GM21723 (cell line): ENCODE measurements at regions not wholly inside any gene's neighbourhood (a gene's known extent, or its start where the extent isn't known, plus 50 kb on each side); places are given as distances from the start of the nearest gene placed in this dataset.
"Not testable (repeated sequence)": the region's sequence is repeated elsewhere in the genome, so short reads cannot be mapped to it uniquely, and the experiment has no call there.

Experiments
- ATAC-seq: cut with Tn5 transposase; IDR thresholded peaks from one replicate; pipeline ENCODE4 v1.9.1; 2021; ENCODE audit warnings: mild to moderate bottlenecking, moderate library complexity; ENCODE audit not compliant: unreplicated experiment

DNA sequence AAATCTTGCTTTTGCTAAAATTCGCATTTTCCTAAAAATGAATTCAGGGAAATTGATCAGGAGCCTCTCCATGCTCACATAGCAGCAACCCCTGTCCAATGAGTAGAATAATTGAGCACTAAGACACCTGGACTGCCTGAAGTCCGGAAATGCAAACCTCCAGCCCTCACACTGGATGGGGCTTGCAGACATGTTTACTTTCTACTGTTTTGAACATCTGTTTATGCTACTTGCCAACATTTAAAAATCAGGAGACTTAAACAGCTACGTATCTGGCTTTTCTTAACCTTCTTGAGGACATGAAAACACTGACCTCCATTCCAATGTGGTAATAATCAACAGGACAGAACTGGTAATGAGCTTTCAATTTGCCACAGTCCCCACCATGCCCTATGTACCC lies 184.4 kb downstream of the SHOX2 start:
- ATAC-seq = no peak

DNA sequence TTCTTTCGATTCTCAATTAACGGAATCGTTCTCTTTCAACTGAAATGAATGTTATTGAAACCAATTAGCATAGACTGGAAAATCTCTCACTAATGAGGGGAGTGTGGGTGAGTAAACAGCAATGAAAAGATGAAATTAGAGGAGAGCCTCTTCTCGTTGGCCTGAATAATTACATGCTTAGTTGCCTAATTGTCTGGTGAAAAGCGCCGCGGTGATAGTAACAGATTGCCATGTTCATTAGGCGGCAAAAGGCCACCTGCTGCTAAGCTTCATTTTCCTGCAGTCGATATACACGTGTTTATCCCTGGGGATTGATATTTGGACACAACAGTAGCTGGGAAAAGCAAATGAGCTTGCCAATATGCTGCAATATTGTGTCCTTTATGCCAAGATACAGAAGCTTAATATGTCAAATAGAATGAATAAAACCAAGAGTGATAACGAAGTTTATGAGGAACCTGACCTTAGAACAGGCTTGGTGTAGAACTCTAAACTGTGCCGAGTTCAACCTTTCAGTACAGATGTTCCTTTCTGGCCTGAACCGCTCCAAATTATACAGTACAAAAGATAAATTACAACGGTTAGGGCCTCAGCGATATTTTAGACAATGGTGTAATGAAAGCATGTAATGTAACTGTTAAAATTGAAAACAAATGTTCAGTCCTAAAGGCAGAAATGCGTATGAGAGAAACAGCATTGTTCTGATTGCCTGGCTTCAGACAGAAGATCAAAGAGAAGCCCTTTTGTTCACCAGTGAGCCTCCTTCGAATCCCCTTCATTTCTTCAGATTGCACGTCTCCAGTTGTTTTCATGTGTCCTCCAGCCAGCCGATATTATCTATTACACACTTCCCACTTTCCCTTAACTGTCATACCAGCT lies 185.2 kb downstream of the SHOX2 start:
- no peak for ATAC-seq

DNA sequence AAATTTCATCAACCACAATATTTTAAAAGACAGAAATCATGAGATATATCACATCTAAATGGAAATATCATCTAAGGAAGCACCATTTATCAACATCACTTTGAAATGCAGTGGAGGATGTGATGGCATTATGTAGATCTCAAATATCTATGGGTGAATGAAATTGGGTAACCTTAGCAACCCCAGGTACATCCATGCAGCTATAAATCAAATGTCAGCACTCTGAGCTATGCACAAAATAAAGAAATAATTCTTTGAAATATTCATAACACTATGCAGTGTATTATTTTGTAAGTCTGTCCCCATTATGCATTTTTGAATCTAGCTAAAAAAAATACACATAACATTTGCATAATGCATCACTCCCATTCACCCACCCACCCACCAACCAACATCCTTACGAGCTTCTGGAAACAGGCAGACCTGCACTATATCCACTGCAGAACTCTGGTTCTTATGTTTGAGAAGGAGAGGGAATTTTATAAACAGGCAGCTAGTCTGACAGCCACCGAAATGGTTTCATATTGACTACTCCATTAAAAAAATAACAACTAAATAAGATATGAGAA lies 186.8 kb downstream of the SHOX2 start:
- ATAC-seq = no peak

DNA sequence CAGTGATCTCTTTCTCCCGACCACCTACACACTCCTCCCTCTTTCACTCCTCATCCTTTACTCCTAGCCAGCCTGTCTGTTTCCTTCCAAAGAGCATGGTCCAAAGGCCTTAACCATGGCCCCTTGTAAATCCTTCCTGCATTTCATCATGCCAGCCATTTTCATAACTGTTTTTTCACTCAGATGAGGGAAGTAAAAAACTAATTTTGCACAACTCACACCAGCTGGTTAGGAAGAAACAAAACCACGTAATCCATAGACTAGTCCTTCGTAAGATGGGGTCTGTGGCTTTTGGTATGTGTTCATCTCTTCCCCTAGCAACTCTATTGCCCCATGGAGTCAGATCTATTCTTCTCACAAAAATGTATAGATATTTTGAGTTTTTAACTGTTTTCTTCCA lies 187.8 kb downstream of the SHOX2 start:
- no peak for ATAC-seq

DNA sequence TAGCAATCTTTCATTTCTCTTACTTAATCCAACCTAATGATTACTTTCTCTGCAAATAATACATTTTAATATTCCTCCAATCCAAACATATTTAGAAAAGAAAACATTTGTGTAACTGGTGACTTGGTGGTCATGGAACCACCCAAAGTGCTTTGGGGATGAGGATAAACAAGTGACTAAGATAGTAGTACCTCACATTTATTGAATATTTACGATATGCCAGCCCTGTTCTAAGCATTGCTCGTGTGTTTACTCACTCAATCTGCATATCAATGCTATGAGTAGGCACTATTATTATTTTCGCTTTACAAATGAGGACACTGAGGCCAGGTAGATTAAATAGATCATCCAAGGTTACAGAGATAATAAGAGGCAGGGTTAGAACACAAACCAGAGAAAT lies 189.5 kb downstream of the SHOX2 start:
- no peak for ATAC-seq

DNA sequence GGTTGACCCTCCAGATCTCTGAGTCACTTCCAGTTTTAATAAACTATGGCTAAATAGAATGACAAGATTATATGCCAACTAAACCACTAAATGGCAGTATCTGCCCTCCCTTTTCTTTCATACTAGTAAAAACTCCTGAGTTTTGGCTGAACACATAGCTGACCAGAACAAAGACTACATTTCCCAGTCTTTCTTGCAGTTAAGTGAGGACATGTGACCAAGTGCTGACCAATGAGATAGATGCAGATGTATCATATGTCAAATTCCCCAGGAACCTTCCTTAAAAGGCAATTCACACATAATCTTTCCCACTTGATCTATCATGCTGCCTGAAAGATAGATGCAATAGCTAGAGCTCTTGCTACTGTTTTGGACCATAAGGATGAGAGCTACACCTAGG lies 191.3 kb downstream of the SHOX2 start:
- ATAC-seq = no peak

DNA sequence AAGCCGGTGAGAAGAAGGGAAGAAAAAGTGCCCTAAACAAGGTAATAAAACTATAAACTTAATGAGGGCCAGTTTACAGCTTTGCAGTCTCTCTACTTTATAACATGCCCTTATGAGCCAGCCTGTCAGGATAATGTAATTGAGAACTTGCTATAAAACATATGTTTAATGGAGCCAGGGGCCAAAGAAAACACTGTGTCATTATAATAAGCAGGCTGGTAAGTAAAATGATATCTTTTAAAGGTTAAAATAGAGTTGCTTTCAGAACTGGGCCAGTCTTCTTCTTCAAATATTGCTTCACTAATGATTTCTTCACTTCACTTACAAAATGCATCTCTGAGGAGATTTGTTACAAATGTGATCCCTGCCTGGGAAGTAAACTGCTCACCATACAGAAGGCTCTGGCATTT lies 192.5 kb downstream of the SHOX2 start:
- no peak for ATAC-seq

DNA sequence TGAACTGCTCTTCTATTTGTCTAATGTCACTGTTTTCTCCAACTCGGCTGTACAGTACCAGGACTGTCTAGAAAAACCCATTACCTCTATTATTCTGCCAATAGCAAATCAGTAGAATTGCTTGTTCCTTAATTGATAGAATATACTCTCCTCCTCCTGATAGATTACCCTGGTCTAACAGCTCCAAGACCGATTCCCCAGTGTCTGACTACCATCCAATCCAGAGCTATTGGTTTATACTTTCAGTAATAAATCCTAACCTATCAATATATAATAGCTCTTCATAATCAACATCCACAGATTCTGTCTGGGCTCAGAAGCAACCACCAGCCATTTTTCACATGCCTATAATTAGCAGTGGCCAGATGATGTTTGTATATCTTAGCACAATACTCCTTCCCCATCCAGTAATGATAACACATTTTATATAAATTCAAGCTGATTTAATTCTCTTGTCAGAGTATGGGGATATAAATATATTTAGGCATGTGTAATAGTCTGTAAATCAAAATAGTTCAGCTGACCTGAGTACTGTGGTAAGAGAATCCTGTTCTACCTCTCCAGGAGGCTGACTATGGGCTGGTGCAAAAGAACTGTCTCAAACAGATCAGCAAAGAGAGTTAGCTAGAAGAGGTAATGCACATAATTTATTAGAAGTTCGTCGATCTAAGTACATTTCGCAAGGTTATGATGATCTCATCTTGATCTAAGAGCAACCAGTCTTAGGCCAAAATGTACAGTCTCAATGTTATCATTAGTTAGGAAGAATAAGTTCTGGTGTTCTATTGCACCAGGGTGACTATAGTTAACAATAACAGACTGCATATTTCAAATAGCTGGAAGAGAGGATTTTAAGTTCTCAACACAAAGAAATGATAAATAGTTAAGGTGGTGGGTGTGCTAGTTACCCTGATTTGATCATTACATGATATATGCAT lies 193.4 kb downstream of the SHOX2 start:
- ATAC-seq = no peak

DNA sequence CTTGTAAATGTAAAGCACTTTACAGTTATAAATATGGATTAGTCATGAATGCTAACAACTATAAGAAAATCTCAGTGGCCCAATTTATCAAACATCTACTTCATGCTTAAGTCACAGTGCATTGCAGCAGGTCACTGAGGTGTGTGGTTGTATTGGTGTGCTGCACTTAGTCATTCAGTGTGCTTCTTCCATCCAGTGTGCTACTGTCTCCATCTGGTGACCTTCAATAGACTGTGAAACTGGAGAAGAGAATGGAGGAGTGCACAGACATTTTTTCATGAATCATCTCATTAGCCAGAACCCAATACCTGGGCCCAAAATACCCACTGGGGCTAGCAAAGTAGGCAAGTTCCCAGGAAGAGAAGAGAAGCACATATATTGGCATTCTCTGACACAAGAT lies 199.6 kb downstream of the SHOX2 start:
- ATAC-seq = no peak

DNA sequence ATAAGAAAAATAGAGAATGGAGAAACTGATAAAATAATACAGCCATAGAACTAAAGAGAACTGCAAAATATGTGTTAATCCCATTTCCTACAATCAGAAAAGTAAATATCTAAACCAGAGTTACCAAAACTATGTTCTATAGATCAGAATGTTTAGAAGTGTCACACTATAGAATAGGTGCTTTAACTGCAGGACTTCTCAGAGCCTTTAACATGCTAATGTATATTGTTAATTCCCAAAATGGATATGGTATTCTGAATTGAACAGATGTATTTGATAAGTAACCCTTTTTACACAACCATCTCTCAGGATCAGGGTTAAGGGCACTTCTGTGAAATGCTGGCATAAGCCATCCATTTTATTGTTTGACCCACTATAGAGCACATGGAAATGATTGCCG lies 200.3 kb downstream of the SHOX2 start:
- ATAC-seq = no peak

DNA sequence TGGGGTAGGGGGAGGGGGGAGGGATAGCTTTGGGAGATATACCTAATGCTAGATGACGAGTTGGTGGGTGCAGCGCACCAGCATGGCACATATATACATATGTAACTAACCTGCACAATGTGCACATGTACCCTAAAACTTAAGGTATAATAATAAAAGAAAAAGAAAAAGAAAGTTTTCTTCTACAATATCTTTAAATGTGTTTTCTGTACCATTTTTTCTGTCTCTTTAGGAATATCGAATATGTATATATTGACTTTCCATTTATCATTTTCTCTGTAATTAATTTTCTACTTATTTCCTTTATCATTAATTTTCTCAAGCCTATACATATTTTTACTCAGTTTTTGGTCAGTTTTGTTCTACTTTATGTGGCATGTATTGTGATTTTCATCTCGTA lies 203.5 kb downstream of the SHOX2 start:
- ATAC-seq = not testable (repeated sequence)

DNA sequence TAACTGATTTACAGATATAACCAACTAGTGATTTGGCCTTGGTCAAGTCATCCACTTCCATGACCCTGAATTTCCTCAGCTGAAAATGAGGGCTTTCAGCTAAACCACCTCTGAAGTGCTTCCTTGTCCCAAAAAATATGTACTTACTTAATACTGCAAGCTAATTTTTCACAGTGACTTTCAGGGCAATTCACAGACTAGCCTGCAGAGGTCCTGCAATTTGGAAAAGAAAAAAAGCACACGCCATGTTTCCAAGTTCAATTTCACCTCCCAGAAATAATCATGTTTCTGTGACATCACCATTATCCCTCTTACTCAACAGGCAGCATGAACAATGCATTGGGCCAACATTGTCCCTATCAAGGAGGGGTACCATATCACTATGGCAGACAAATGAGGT lies 218.2 kb downstream of the SHOX2 start:
- no peak for ATAC-seq

DNA sequence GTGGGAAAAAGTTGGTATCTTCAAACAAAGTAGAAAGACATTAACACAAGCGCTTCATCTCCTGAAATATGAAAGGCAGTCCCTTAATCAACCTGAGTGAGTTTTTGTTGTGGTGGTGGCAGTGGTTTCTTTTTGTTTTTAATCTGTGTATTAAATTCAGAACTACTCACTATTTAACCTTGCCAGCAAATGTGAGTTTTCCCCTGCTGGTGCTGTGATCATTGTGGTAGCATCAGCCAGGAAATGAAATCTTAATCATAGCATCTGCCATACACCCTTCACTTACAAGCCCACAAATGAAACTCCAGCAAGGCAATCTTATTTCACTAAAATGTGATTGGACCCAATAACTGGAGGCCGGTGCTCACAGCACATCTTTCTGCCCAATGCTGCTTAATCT lies 229.7 kb downstream of the SHOX2 start:
- no peak for ATAC-seq

DNA sequence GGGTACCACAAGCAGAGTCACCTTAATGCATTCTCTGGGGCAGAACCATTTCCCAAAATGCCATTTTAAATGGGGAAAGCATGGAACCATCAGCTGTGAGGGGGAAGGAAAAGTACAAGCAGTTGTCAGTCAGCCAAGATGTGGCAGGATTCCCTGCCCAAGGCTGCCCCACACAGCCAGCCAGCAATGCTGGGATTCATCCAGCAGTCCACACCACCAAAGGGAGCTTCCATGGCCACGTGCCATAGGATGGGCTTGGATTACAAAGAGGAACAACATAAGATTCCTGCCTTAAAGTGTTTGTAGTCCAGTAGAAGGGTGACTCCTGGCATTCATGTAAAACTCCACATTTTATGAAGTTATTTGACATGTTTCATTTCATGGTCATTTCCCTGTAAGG lies 233.3 kb downstream of the SHOX2 start:
- no peak for ATAC-seq

DNA sequence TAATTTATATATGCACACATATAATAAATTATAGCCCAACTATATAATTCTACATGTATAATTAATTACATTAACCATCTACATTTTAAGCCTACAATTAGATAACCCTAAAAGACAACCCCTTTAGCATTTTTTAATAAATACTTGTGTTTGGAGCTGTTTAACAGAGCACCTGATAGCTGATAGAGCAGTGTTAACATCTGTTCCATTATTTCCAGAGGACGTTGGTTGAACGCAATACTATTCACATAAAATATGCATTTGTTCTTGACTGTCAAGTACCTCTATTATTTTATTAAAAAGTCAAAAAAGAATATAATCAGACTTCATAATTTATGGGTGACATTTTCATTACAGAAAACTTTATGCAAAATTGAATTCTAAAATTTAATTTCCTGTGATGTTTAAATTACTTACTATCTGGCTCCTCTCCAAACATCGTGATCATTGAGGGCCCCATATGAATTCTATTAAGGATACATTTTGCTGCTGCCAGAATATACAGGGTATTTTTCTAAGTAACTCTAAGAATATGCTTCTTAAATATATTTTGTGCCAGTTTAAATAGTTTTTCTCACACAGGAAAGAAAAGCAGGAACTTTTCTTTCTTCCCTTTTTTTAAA lies 234.3 kb downstream of the SHOX2 start:
- no peak for ATAC-seq

DNA sequence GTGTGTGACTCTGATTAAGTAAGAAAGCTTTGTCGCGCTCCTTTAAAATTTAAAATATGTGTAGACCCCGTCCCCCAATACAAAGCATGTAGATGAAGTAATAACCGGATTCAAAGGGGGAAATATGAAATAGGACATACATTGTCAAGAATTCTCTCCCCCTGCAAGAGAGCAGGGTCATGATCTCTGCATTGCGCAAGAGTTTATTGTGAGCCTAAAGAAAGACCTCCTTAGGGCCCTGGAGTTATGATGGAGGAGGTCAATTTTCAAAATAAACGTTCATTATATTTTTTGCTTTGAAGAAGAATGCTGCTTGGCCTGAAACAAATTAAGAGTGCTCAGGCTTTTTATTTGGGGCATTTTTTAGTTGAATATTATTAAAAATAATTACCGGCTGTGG lies 235.0 kb downstream of the SHOX2 start:
- ATAC-seq = no peak

DNA sequence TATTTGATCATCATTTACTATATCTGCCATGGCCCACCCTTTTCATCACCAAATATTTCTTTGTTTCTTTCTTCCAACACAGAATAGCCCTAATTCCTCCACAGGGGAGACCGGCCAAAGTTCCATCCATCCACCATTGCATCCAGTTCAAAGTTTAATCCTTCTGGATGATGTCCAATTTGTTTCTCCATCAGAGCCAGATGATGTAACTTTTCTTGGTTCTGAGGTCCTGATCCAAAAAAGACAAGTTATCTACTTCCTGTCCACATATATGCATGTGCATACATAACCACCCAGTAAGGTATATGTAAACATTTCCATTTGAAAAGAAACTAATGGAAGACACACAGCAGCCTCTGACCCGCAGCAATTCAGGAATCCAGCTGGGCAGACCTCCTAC lies 237.3 kb downstream of the SHOX2 start:
- no peak for ATAC-seq

DNA sequence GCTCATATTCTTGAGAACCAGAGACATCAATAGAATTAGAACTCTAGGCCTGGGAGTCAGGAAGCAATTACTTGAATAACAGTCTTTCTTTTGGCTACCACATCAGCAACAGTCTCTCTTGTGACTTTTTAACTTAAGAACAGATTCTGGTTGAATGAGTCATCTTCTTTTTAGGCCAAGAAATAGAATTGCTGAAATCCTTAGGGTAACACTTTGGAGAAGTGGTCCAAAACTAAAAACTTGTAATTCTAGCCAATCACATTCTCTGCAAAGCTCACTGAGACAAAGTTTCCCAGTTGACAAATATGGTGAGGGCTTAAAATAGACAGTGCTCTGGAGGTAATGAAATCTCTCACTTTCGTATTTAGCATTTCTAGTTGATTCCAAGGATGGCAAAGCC lies 238.0 kb downstream of the SHOX2 start:
- no peak for ATAC-seq

DNA sequence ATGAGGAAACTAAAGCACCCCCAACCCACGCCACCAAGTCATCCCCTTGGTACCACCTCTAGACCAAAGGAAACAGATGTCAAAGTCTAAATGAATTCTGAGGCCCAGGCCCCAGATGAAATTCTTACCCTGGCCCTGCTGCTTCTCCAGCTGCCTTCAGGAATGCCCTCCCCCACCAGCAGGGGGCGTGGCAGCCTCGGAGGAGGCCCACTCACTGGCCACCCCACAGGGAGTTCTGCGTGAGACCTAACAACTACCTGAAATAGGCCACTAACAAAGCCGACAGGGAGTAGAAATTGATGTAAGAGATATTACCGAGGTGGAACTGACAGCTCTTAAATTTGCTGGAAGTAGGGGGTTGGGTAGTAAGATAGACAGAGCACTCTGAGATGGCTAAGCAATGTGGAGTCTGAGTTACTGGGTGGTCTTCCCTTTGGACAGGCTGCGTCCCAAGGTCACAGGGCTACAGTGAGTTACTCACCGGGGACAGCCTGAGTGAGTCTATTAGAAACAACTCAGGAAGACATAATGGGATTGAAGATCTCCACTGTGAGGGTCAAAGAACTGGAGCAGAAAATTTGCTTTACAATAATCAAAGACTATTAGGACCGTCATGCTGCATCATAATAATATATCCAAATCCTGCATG lies 240.7 kb downstream of the SHOX2 start:
- peak; percentile 95 for ATAC-seq

DNA sequence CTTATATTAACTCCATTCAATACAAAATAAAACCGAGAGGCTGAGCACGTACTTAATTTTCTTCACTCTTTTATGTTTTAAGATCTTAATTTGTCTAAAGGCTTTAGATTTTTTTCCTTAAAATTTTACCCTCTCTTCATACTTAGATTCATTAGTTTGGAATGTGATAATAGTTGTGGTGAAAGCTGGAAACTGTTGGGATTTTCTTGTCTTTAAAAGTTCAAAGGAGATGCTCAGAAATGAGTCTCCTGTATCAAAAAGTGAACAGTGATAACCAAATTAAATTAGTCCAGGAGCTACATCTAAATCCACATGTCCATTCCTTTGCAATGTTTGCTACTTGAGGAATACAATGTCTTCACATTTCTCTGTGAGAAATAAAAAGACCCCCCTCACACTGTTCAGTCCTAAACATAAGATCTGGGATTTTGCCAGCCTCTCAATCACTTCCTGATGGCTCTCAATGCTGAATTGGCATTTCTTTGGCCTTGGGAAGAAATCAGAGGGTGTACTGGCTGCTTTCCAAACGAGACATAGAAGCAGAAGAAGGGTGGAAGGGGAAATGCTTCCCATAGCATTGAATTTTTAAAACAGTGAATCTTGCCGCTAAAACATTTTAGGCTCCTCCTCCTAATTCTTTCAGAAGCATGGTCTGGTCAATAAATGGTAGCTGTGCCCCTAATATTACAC lies 245.0 kb downstream of the SHOX2 start:
- no peak for ATAC-seq
